ENCODE measurements at regions not wholly inside any gene's neighbourhood (a gene's known extent, or its start where the extent isn't known, plus 50 kb on each side); places are given as distances from the start of the nearest gene placed in this dataset.
"Not testable (repeated sequence)": the region's sequence is repeated elsewhere in the genome, so short reads cannot be mapped to it uniquely, and the experiment has no call there.

GRCh38 chr13:44313674-44314073 is 60.0 kb upstream of the SERP2 start:
- peak overlapping the region in 1 of 2 donors; percentile 5 for H3K27ac ChIP-seq (ENCODE audit: low read depth in 2 of 2, low read length in 1 of 2)
- no peaks in the 10 kb centered on the region for H3K27me3 ChIP-seq (ENCODE audit: control insufficient read depth in 1 of 2, insufficient read depth in 2 of 2, low read length in 2 of 2)
- H3K36me3 ChIP-seq (ENCODE audit: control insufficient read depth in 2 of 2, insufficient read depth in 2 of 2, low read length in 1 of 2), result no peaks in the 10 kb centered on the region
- H3K4me1 ChIP-seq (ENCODE audit: control insufficient read depth in 2 of 2, insufficient read depth in 2 of 2, low read length in 1 of 2), result peaks cover 3 to 4% of the 10 kb centered on the region in 2 donors
- H3K4me3 ChIP-seq (ENCODE audit: low read depth in 1 of 2, low read length in 2 of 2), result no peak overlapping the region
- H3K9me3 ChIP-seq (ENCODE audit: control insufficient read depth in 2 of 2, insufficient read depth in 1 of 2, low read depth in 1 of 2, low read length in 1 of 2), result no peaks in the 10 kb centered on the region
- 49 to 63% methylated on average over 2 of the region's 2 CpGs for WGBS, 2 donors

GRCh38 chr13:44314160-44314559 is 59.5 kb upstream of the SERP2 start:
- not testable (repeated sequence) for H3K4me1 ChIP-seq (ENCODE audit: control insufficient read depth in 2 of 2, insufficient read depth in 2 of 2, low read length in 1 of 2); H3K27me3 ChIP-seq (ENCODE audit: control insufficient read depth in 1 of 2, insufficient read depth in 2 of 2, low read length in 2 of 2); H3K4me3 ChIP-seq (ENCODE audit: low read depth in 1 of 2, low read length in 2 of 2); H3K36me3 ChIP-seq (ENCODE audit: control insufficient read depth in 2 of 2, insufficient read depth in 2 of 2, low read length in 1 of 2); H3K27ac ChIP-seq (ENCODE audit: low read depth in 2 of 2, low read length in 1 of 2); H3K9me3 ChIP-seq (ENCODE audit: control insufficient read depth in 2 of 2, insufficient read depth in 1 of 2, low read depth in 1 of 2, low read length in 1 of 2)
- WGBS, 2 donors, result 89 to 91% methylated on average over 4 of the region's 4 CpGs

GRCh38 chr13:44317752-44318151 is 55.9 kb upstream of the SERP2 start:
- no peak overlapping the region for H3K4me3 ChIP-seq (ENCODE audit: low read depth in 1 of 2, low read length in 2 of 2)
- no peak overlapping the region for H3K27ac ChIP-seq (ENCODE audit: low read depth in 2 of 2, low read length in 1 of 2)
- no peaks in the 10 kb centered on the region for H3K27me3 ChIP-seq (ENCODE audit: control insufficient read depth in 1 of 2, insufficient read depth in 2 of 2, low read length in 2 of 2)
- H3K36me3 ChIP-seq (ENCODE audit: control insufficient read depth in 2 of 2, insufficient read depth in 2 of 2, low read length in 1 of 2), result no peaks in the 10 kb centered on the region
- 40 to 57% methylated on average over 5 of the region's 5 CpGs for WGBS, 2 donors
- H3K9me3 ChIP-seq (ENCODE audit: control insufficient read depth in 2 of 2, insufficient read depth in 1 of 2, low read depth in 1 of 2, low read length in 1 of 2), result no peaks in the 10 kb centered on the region
- H3K4me1 ChIP-seq (ENCODE audit: control insufficient read depth in 2 of 2, insufficient read depth in 2 of 2, low read length in 1 of 2), result no peaks in the 10 kb centered on the region

- H3K4me3 ChIP-seq (ENCODE audit: low read depth in 1 of 2, low read length in 2 of 2), result no peak overlapping the region
- H3K36me3 ChIP-seq (ENCODE audit: control insufficient read depth in 2 of 2, insufficient read depth in 2 of 2, low read length in 1 of 2), result no peaks in the 10 kb centered on the region
- WGBS, 2 donors, result 34 to 49% methylated on average over 3 of the region's 3 CpGs
- no peaks in the 10 kb centered on the region for H3K4me1 ChIP-seq (ENCODE audit: control insufficient read depth in 2 of 2, insufficient read depth in 2 of 2, low read length in 1 of 2)
- H3K9me3 ChIP-seq (ENCODE audit: control insufficient read depth in 2 of 2, insufficient read depth in 1 of 2, low read depth in 1 of 2, low read length in 1 of 2), result no peaks in the 10 kb centered on the region
- H3K27me3 ChIP-seq (ENCODE audit: control insufficient read depth in 1 of 2, insufficient read depth in 2 of 2, low read length in 2 of 2), result no peaks in the 10 kb centered on the region
- H3K27ac ChIP-seq (ENCODE audit: low read depth in 2 of 2, low read length in 1 of 2), result no peak overlapping the region
These were observed 55.5 kb upstream of the SERP2 start for GRCh38 chr13:44318161-44318560.

GRCh38 chr13:44320611-44321010 is 53.0 kb upstream of the SERP2 start:
- Histone ChIP-seq H3K4me1 (ENCODE audit: control insufficient read depth in 2 of 2, insufficient read depth in 2 of 2, low read length in 1 of 2) (no peaks in the 10 kb centered on the region), H3K4me3 (ENCODE audit: low read depth in 1 of 2, low read length in 2 of 2) (no peak overlapping the region), H3K27me3 (ENCODE audit: control insufficient read depth in 1 of 2, insufficient read depth in 2 of 2, low read length in 2 of 2) (no peaks in the 10 kb centered on the region), H3K36me3 (ENCODE audit: control insufficient read depth in 2 of 2, insufficient read depth in 2 of 2, low read length in 1 of 2) (no peaks in the 10 kb centered on the region), H3K9me3 (ENCODE audit: control insufficient read depth in 2 of 2, insufficient read depth in 1 of 2, low read depth in 1 of 2, low read length in 1 of 2) (no peaks in the 10 kb centered on the region), H3K27ac (ENCODE audit: low read depth in 2 of 2, low read length in 1 of 2) (no peak overlapping the region)

GRCh38 chr13:44321961-44322360 is 51.7 kb upstream of the SERP2 start:
- peaks cover 0 to under 1% of the 10 kb centered on the region in 2 donors for H3K4me1 ChIP-seq (ENCODE audit: control insufficient read depth in 2 of 2, insufficient read depth in 2 of 2, low read length in 1 of 2)
- H3K36me3 ChIP-seq (ENCODE audit: control insufficient read depth in 2 of 2, insufficient read depth in 2 of 2, low read length in 1 of 2), result no peaks in the 10 kb centered on the region
- WGBS, 2 donors, result 92 to 94% methylated on average over 2 of the region's 2 CpGs
- H3K27ac ChIP-seq (ENCODE audit: low read depth in 2 of 2, low read length in 1 of 2), result no peak overlapping the region
- no peak overlapping the region for H3K4me3 ChIP-seq (ENCODE audit: low read depth in 1 of 2, low read length in 2 of 2)
- no peaks in the 10 kb centered on the region for H3K27me3 ChIP-seq (ENCODE audit: control insufficient read depth in 1 of 2, insufficient read depth in 2 of 2, low read length in 2 of 2)
- H3K9me3 ChIP-seq (ENCODE audit: control insufficient read depth in 2 of 2, insufficient read depth in 1 of 2, low read depth in 1 of 2, low read length in 1 of 2), result no peaks in the 10 kb centered on the region

- Histone ChIP-seq H3K4me3 (ENCODE audit: low read depth in 1 of 2, low read length in 2 of 2) (no peak overlapping the region), H3K27me3 (ENCODE audit: control insufficient read depth in 1 of 2, insufficient read depth in 2 of 2, low read length in 2 of 2) (no peaks in the 10 kb centered on the region), H3K27ac (ENCODE audit: low read depth in 2 of 2, low read length in 1 of 2) (no peak overlapping the region), H3K4me1 (ENCODE audit: control insufficient read depth in 2 of 2, insufficient read depth in 2 of 2, low read length in 1 of 2) (peaks cover 0 to 3% of the 10 kb centered on the region in 2 donors), H3K9me3 (ENCODE audit: control insufficient read depth in 2 of 2, insufficient read depth in 1 of 2, low read depth in 1 of 2, low read length in 1 of 2) (no peaks in the 10 kb centered on the region), H3K36me3 (ENCODE audit: control insufficient read depth in 2 of 2, insufficient read depth in 2 of 2, low read length in 1 of 2) (no peaks in the 10 kb centered on the region)
- 58 to 73% methylated on average over 2 of the region's 2 CpGs for WGBS, 2 donors
These were observed 50.7 kb upstream of the SERP2 start for GRCh38 chr13:44322928-44323327.

GRCh38 chr13:44323754-44324153 is 49.9 kb upstream of the SERP2 start:
- WGBS, 2 donors, result 100% methylated on average over 1 of the region's 1 CpG
- Histone ChIP-seq H3K9me3 (ENCODE audit: control insufficient read depth in 2 of 2, insufficient read depth in 1 of 2, low read depth in 1 of 2, low read length in 1 of 2) (no peaks in the 10 kb centered on the region), H3K4me1 (ENCODE audit: control insufficient read depth in 2 of 2, insufficient read depth in 2 of 2, low read length in 1 of 2) (peaks cover 0 to 3% of the 10 kb centered on the region in 2 donors), H3K36me3 (ENCODE audit: control insufficient read depth in 2 of 2, insufficient read depth in 2 of 2, low read length in 1 of 2) (no peaks in the 10 kb centered on the region), H3K4me3 (ENCODE audit: low read depth in 1 of 2, low read length in 2 of 2) (no peak overlapping the region), H3K27ac (ENCODE audit: low read depth in 2 of 2, low read length in 1 of 2) (no peak overlapping the region), H3K27me3 (ENCODE audit: control insufficient read depth in 1 of 2, insufficient read depth in 2 of 2, low read length in 2 of 2) (no peaks in the 10 kb centered on the region)

Measured in esophagus (tissue), 2 donors.